Caco-2 (cell line): ENCODE measurements at regions not wholly inside any gene's neighbourhood (a gene's known extent, or its start where the extent isn't known, plus 50 kb on each side); places are given as distances from the start of the nearest gene placed in this dataset.

Experiments
- BruUV-seq: library from RNA; stranded (reverse); fragments of 400-500 nt; replicated peaks from 2 replicates; lab custom pipeline; 2021; lab: Mats Ljungman, UMichigan
- CTCF ChIA-PET: fragments of 300-600 bp; sonication (Branson Sonifier 250); formaldehyde crosslinking; loops from one replicate; lab custom pipeline; 2022; ENCODE audit warnings: antibody characterized with exemption; lab: Charles Lee
- POLR2A ChIA-PET: fragments of 300-600 bp; sonication (Branson Sonifier 250); formaldehyde crosslinking; loops from one replicate; lab custom pipeline; 2022; ENCODE audit warnings: antibody characterized with exemption; lab: Charles Lee
- DNase-seq, 2 experiments: peaks; one replicate each; pipeline versions ENCODE4 v3.0.0 to v3.0.0-alpha.2; 2020 to 2022
- H3K27me3 ChIP-seq: replicated peaks from 2 replicates; pipeline ENCODE4 v1.6.0; 2011; ENCODE audit warnings: low read length; ENCODE audit not compliant: control insufficient read depth, insufficient read depth
- H3K36me3 ChIP-seq: 2 replicates; pipeline ENCODE4 v1.5.1; 2011; ENCODE audit warnings: low read length; ENCODE audit not compliant: control insufficient read depth, insufficient read depth
- H3K4me1 ChIP-seq: fragments of 250-450 bp; sonication (Bioruptor Pico); 2 replicates; pipeline ENCODE4 v1.5.1; 2020; ENCODE audit warnings: mild to moderate bottlenecking
- H3K4me3 ChIP-seq: 2 replicates; pipeline ENCODE4 v1.5.1; 2011; ENCODE audit warnings: low read depth, mild to moderate bottlenecking, control low read depth, low read length
- H3K9me3 ChIP-seq: fragments of 250-450 bp; sonication (Bioruptor Pico); 2 replicates; pipeline ENCODE4 v1.5.1; 2020; ENCODE audit warnings: mild to moderate bottlenecking, moderate library complexity
- H3K27ac Mint-ChIP-seq: one replicate; pipeline ENCODE4 v1.8.0; 2022; ENCODE audit warnings: mixed read lengths; ENCODE audit not compliant: unreplicated experiment
- H3K27me3 Mint-ChIP-seq: one replicate; pipeline ENCODE4 v1.8.0; 2022; ENCODE audit warnings: mixed read lengths; ENCODE audit not compliant: insufficient read depth, unreplicated experiment
- H3K36me3 Mint-ChIP-seq: one replicate; pipeline ENCODE4 v1.8.0; 2022; ENCODE audit warnings: mild to moderate bottlenecking, mixed read lengths; ENCODE audit not compliant: insufficient read depth, unreplicated experiment
- H3K4me1 Mint-ChIP-seq: one replicate; pipeline ENCODE4 v1.8.0; 2022; ENCODE audit warnings: low read depth, mixed read lengths; ENCODE audit not compliant: unreplicated experiment
- H3K4me3 Mint-ChIP-seq: one replicate; pipeline ENCODE4 v1.8.0; 2022; ENCODE audit warnings: mild to moderate bottlenecking, moderate library complexity, mixed read lengths; ENCODE audit not compliant: unreplicated experiment
- H3K9me3 Mint-ChIP-seq: one replicate; pipeline ENCODE4 v1.8.0; 2022; ENCODE audit warnings: mixed read lengths; ENCODE audit not compliant: unreplicated experiment
- intact Hi-C: fragments of 100-400 bp; cut with micrococcal nuclease; formaldehyde crosslinking; loops from one replicate; pipeline ENCODE4 v1.10.0; 2022; ENCODE audit not compliant: unreplicated experiment
- TF ChIP-seq, protein P1 (sequence below), 2 experiments: fragments of 200-600 bp in 1 of 2; IDR thresholded peaks; 1 replicate in 1 of 2; 2 replicates in 1 of 2; pipeline versions ENCODE4 v1.5.1 to v1.8.0; 2011 to 2022; ENCODE audit warnings: antibody characterized with exemption in 1 of 2, control low read depth in 1 of 2, inconsistent platforms in 1 of 2, low read depth in 1 of 2, low read length in 1 of 2, mild to moderate bottlenecking in 1 of 2, moderate library complexity in 1 of 2; ENCODE audit not compliant: insufficient read depth in 1 of 2, severe bottlenecking in 1 of 2, unreplicated experiment in 1 of 2

GRCh38 chr5:164578401-164578800, 1073.0 kb downstream of the MAT2B start:
- TF ChIP-seq, protein P1, sequence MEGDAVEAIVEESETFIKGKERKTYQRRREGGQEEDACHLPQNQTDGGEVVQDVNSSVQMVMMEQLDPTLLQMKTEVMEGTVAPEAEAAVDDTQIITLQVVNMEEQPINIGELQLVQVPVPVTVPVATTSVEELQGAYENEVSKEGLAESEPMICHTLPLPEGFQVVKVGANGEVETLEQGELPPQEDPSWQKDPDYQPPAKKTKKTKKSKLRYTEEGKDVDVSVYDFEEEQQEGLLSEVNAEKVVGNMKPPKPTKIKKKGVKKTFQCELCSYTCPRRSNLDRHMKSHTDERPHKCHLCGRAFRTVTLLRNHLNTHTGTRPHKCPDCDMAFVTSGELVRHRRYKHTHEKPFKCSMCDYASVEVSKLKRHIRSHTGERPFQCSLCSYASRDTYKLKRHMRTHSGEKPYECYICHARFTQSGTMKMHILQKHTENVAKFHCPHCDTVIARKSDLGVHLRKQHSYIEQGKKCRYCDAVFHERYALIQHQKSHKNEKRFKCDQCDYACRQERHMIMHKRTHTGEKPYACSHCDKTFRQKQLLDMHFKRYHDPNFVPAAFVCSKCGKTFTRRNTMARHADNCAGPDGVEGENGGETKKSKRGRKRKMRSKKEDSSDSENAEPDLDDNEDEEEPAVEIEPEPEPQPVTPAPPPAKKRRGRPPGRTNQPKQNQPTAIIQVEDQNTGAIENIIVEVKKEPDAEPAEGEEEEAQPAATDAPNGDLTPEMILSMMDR (IDR thresholded peaks at IDR 0.05; ENCODE audit: insufficient read depth in 1 of 2, low read depth in 1 of 2, low read length in 1 of 2, severe bottlenecking in 1 of 2, unreplicated experiment in 1 of 2): no peak
- Histone ChIP-seq H3K4me3 (no peak overlapping the region), H3K27me3 (no peaks in the 10 kb centered on the region; the same call in 1 of the 2 replicates), H3K9me3 (no peaks in the 10 kb centered on the region), H3K4me1 (no peaks in the 10 kb centered on the region), H3K36me3 (no peaks in the 10 kb centered on the region)
- intact Hi-C loops: no loop called here
- Mint-ChIP-seq H3K36me3 (no peaks in the 10 kb centered on the region), H3K4me1 (no peaks in the 10 kb centered on the region), H3K27me3 (no peaks in the 10 kb centered on the region), H3K9me3 (no peaks in the 10 kb centered on the region), H3K27ac (no peak overlapping the region), H3K4me3 (no peak overlapping the region)
- ChIA-PET POLR2A (no interaction called here), CTCF (no interaction called here)
- no peak for DNase-seq
- no TSS peak for BruUV-seq

- intact Hi-C loops: no loop called here
- Mint-ChIP-seq H3K36me3 (no peaks in the 10 kb centered on the region), H3K9me3 (no peaks in the 10 kb centered on the region), H3K4me3 (no peak overlapping the region), H3K4me1 (no peaks in the 10 kb centered on the region), H3K27ac (no peak overlapping the region), H3K27me3 (no peaks in the 10 kb centered on the region)
- DNase-seq: no peak
- H3K4me3 ChIP-seq: no peak overlapping the region
- no peaks in the 10 kb centered on the region for H3K4me1 ChIP-seq
- POLR2A ChIA-PET: no interaction called here
- TF ChIP-seq, protein P1 (IDR thresholded peaks at IDR 0.05; ENCODE audit: insufficient read depth in 1 of 2, low read depth in 1 of 2, low read length in 1 of 2, severe bottlenecking in 1 of 2, unreplicated experiment in 1 of 2): no peak
- H3K9me3 ChIP-seq: no peaks in the 10 kb centered on the region
- CTCF ChIA-PET: no interaction called here
- BruUV-seq: no TSS peak
- no peaks in the 10 kb centered on the region; the same call in 1 of the 2 replicates for H3K27me3 ChIP-seq
- H3K36me3 ChIP-seq: no peaks in the 10 kb centered on the region
Measured at GRCh38 chr5:164578911-164579310, 1073.5 kb downstream of the MAT2B start.

DNA sequence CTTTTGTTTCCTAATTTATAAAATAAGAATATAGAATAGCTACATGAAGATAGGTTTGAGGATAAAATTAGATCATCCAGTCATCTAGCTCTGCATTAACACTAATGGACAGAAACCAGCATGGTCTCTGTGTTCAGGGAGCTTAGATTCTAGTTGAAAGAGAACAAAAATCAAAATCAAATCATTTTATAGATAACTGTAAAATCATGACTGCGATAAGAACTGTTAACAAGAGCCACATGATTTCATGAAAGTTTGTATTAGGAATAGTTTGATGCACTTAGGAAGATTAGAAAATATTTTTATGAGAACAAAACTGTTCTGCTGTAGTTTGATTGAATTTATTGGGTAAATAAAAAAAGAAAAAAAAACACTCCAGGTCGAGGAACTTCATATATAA, 1074.7 kb downstream of the MAT2B start:
- H3K4me3 Mint-ChIP-seq: no peak overlapping the region
- DNase-seq: no peak
- TF ChIP-seq, protein P1 (IDR thresholded peaks at IDR 0.05; ENCODE audit: insufficient read depth in 1 of 2, low read depth in 1 of 2, low read length in 1 of 2, severe bottlenecking in 1 of 2, unreplicated experiment in 1 of 2): no peak
- Histone ChIP-seq H3K36me3 (no peaks in the 10 kb centered on the region), H3K9me3 (no peaks in the 10 kb centered on the region), H3K4me3 (no peak overlapping the region), H3K27me3 (no peaks in the 10 kb centered on the region; the same call in 1 of the 2 replicates), H3K4me1 (no peaks in the 10 kb centered on the region)
- no peak overlapping the region for H3K27ac Mint-ChIP-seq
- intact Hi-C loops: no loop called here
- ChIA-PET CTCF (no interaction called here), POLR2A (no interaction called here)
- H3K27me3 Mint-ChIP-seq: no peaks in the 10 kb centered on the region
- H3K9me3 Mint-ChIP-seq: no peaks in the 10 kb centered on the region
- H3K36me3 Mint-ChIP-seq: no peaks in the 10 kb centered on the region
- H3K4me1 Mint-ChIP-seq: no peaks in the 10 kb centered on the region
- BruUV-seq: no TSS peak
